ENCODE measurements at regions not wholly inside any gene's neighbourhood (a gene's known extent, or its start where the extent isn't known, plus 50 kb on each side); places are given as distances from the start of the nearest gene placed in this dataset.
"Not testable (repeated sequence)": the region's sequence is repeated elsewhere in the genome, so short reads cannot be mapped to it uniquely, and the experiment has no call there.

DNA sequence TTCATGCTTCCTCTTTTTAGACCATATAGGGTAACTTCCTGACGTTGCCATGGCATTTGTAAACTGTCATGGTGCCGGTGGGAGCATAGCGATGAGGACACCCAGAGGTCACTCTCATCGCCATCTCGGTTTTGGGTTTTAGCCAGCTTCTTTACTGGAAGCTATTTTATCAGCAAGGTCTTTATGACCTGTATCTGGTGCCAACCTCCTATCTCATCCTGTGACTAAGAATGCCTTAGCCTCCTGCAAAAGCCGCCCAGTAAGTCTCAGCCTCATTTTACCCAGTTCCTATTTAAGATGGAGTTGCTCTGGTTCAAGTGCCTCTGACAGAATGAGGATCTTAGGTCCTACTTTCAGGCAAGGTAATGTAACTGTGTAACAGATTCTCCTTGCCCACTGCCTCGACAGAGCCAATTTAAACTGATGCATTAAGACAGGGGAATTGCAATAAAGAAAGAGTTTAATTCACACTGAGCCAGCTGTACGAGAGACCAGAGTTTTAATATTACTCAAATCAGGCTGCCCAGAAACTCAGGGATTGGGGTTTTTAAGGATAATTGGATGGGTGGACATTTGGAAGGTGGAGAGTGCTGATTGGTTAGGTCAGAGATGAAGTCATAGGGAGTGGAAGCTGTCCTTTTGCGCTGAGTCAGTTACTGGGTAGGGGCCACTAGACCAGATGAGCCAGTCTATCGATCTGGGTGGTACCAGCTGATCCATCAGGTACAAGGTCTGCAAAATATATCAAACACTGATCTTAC lies 59.9 kb upstream of the ATF7IP2 start:
- peak overlapping the region in 1 of 8 donors; percentile 20 for H3K4me3 Mint-ChIP-seq
- no peak overlapping the region for H3K27ac Mint-ChIP-seq
- no peak overlapping the region for H3K4me3 ChIP-seq (ENCODE audit: low read length in 2 of 2)
- no peaks in the 10 kb centered on the region for H3K27me3 ChIP-seq (ENCODE audit: insufficient read depth, low read length)
- H3K9me3 ChIP-seq (ENCODE audit: control insufficient read depth in 1 of 2, low read length in 2 of 2), result peaks cover 0 to 5% of the 10 kb centered on the region in 2 donors
- peaks cover 16% of the 10 kb centered on the region for H3K4me1 ChIP-seq (ENCODE audit: insufficient read depth, low read length)
- POLR2A ChIA-PET (ENCODE audit: partially characterized antibody), result no interaction called here
- peaks cover 25% of the 10 kb centered on the region in 2 donors for H3K36me3 Mint-ChIP-seq
- no peak for DNase-seq
- intact Hi-C loops (cut with micrococcal nuclease), result loop anchor here (2.0 to 5.0 kb wide), 2 partner anchors 36 to 61 kb away; partner anchors contain the start of gene ATF7IP2
- no peaks in the 10 kb centered on the region for H3K27me3 Mint-ChIP-seq
- H3K36me3 ChIP-seq (ENCODE audit: insufficient read depth, low read length), result no peaks in the 10 kb centered on the region
- no peak overlapping the region for H3K27ac ChIP-seq (ENCODE audit: low read depth, low read length)
- peaks cover 12 to 25% (median 19%) of the 10 kb centered on the region in 4 donors for H3K4me1 Mint-ChIP-seq
- CTCF ChIA-PET (ENCODE audit: partially characterized antibody), result interaction anchor here (1.2 to 1.4 kb wide), 2 partner anchors 9 to 10 kb away, joined by 3 to 4 read pairs; no protein-coding TSS in a partner anchor
- peaks cover 8 to 62% (median 39%) of the 10 kb centered on the region in 8 donors for H3K9me3 Mint-ChIP-seq

DNA sequence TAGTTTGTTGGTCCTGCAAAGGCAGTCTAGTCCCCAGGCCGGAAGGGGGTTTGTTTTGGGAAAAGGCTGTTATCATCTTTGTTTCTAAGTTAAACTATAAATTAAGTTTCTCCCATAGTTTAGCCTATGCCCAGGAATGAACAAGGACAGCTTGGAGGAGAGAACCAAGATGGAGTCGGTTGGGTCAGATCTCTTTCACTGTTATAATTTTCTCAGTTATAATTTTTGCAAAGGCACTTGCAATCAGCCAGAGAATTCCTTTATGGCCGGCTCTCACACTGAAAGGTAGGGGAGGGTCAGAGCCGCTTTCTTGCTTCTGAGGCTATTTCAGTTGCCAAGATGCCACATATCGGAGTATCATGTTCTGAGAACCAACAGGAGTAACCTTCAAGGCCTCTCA lies 59.2 kb upstream of the ATF7IP2 start:
- no peak for DNase-seq
- ChIA-PET POLR2A (ENCODE audit: partially characterized antibody) (interaction anchor here (1.3 kb wide), 1 partner anchor 59 kb away, joined by 4 read pairs; the partner anchor contains the start of gene ATF7IP2), CTCF (ENCODE audit: partially characterized antibody) (interaction anchor here (0.9 to 1.4 kb wide), 3 partner anchors 9 to 12 kb away, joined by 3 to 4 read pairs (median 3); no protein-coding TSS in a partner anchor)
- H3K4me1 ChIP-seq (ENCODE audit: insufficient read depth, low read length), result peaks cover 23% of the 10 kb centered on the region
- Mint-ChIP-seq H3K27me3 (no peaks in the 10 kb centered on the region), H3K36me3 (peaks cover 25 to 27% of the 10 kb centered on the region in 2 donors), H3K27ac (no peak overlapping the region), H3K9me3 (peaks cover 8 to 64% (median 41%) of the 10 kb centered on the region in 8 donors), H3K4me3 (no peak overlapping the region), H3K4me1 (peaks cover 13 to 29% (median 22%) of the 10 kb centered on the region in 4 donors)
- no peak overlapping the region for H3K4me3 ChIP-seq (ENCODE audit: low read length in 2 of 2)
- H3K27me3 ChIP-seq (ENCODE audit: insufficient read depth, low read length), result no peaks in the 10 kb centered on the region
- no peaks in the 10 kb centered on the region for H3K36me3 ChIP-seq (ENCODE audit: insufficient read depth, low read length)
- intact Hi-C loops (cut with micrococcal nuclease), result loop anchor here (2.0 to 5.0 kb wide), 2 partner anchors 36 to 60 kb away; partner anchors contain the start of gene ATF7IP2
- H3K27ac ChIP-seq (ENCODE audit: low read depth, low read length), result no peak overlapping the region
- peaks cover 0 to 5% of the 10 kb centered on the region in 2 donors for H3K9me3 ChIP-seq (ENCODE audit: control insufficient read depth in 1 of 2, low read length in 2 of 2)

DNA sequence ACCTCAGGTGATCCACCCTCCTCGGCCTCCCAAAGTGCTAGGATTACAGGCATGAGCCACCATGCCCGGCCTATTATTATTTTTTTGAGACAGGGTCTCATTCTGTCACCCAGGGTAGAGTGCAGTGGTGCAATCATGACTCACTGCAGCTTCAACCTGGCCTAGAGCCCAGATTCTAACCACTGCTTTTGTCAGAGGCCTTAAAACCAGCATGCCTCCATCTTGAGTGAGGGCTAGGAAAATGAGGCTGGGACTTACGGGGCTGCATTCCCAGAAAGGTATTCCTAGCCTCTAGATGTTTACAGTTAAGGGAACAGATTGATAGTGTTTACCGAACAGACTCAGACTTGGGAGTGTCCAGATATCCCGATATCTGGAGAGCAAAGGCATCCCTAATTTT lies 57.6 kb upstream of the ATF7IP2 start:
- peaks cover 39% of the 10 kb centered on the region for H3K4me1 ChIP-seq (ENCODE audit: insufficient read depth, low read length)
- not testable (repeated sequence) for H3K27ac ChIP-seq (ENCODE audit: low read depth, low read length); H3K4me3 ChIP-seq (ENCODE audit: low read length in 2 of 2); H3K36me3 ChIP-seq (ENCODE audit: insufficient read depth, low read length); H3K9me3 ChIP-seq (ENCODE audit: control insufficient read depth in 1 of 2, low read length in 2 of 2); DNase-seq; H3K27me3 Mint-ChIP-seq; H3K27me3 ChIP-seq (ENCODE audit: insufficient read depth, low read length)
- Mint-ChIP-seq H3K36me3 (peaks cover 32% of the 10 kb centered on the region in 2 donors), H3K27ac (peak overlapping the region in 1 of 7 donors; percentile 40), H3K9me3 (peaks cover 7 to 76% (median 49%) of the 10 kb centered on the region in 8 donors), H3K4me1 (peaks cover 20 to 40% (median 32%) of the 10 kb centered on the region in 4 donors), H3K4me3 (peak overlapping the region in 3 of 8 donors; percentile 20 to 46 (median 46))
- intact Hi-C loops (cut with micrococcal nuclease), result loop anchor here (5.0 kb wide), 1 partner anchor 34 kb away; no protein-coding TSS in a partner anchor
- CTCF ChIA-PET (ENCODE audit: partially characterized antibody), result interaction anchor here (1.1 to 1.2 kb wide), 2 partner anchors 14 to 57 kb away, joined by 3 to 4 read pairs; partner anchors contain the start of gene ATF7IP2
- POLR2A ChIA-PET (ENCODE audit: partially characterized antibody), result interaction anchor here (1.3 kb wide), 1 partner anchor 58 kb away, joined by 7 read pairs; the partner anchor contains the start of gene ATF7IP2

DNA sequence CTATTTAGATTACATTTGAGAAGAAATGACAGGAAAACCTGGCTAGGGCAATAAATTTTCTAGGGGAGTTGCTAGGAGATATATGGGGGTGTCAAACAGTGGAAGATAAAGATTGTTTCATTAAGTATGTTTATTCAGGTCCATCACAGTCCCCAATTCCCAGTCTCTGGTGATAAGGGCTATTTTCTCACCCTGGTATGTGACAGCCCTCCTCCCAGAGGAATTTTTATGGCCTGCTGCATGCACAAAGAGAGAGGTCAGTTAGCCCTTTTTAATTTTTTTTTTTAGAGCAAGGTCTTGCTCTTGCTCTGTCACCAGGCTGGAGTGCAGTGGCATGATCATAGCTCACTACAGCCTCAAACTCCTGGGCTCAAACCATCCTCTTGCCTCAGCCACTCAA lies 53.6 kb upstream of the ATF7IP2 start:
- H3K27ac Mint-ChIP-seq, result peak overlapping the region; percentile 46 to 83 (median 56)
- POLR2A ChIA-PET (ENCODE audit: partially characterized antibody), result interaction anchor here (1.1 to 2.7 kb wide), 3 partner anchors 11 to 57 kb away, joined by 3 to 10 read pairs (median 5); partner anchors contain the start of gene ATF7IP2
- H3K27ac ChIP-seq (ENCODE audit: low read depth, low read length), result no peak overlapping the region
- H3K4me1 Mint-ChIP-seq, result peaks cover 30 to 53% (median 39%) of the 10 kb centered on the region in 4 donors
- CTCF ChIA-PET (ENCODE audit: partially characterized antibody), result interaction anchor here (0.7 to 2.5 kb wide), 5 partner anchors 15 to 405 kb away, joined by 3 to 7 read pairs (median 4); no protein-coding TSS in a partner anchor
- no peaks in the 10 kb centered on the region for H3K27me3 ChIP-seq (ENCODE audit: insufficient read depth, low read length)
- no peak for DNase-seq
- intact Hi-C loops (cut with micrococcal nuclease), result no loop called here
- peaks cover 60% of the 10 kb centered on the region for H3K4me1 ChIP-seq (ENCODE audit: insufficient read depth, low read length)
- peaks cover 0 to 5% of the 10 kb centered on the region in 2 donors for H3K9me3 ChIP-seq (ENCODE audit: control insufficient read depth in 1 of 2, low read length in 2 of 2)
- H3K4me3 ChIP-seq (ENCODE audit: low read length in 2 of 2), result peak overlapping the region in 1 of 2 donors; percentile 32
- no peaks in the 10 kb centered on the region for H3K27me3 Mint-ChIP-seq
- no peaks in the 10 kb centered on the region for H3K36me3 ChIP-seq (ENCODE audit: insufficient read depth, low read length)
- H3K36me3 Mint-ChIP-seq, result peaks cover 26 to 28% of the 10 kb centered on the region in 2 donors
- peaks cover 0 to 52% (median 42%) of the 10 kb centered on the region in 8 donors for H3K9me3 Mint-ChIP-seq
- peak overlapping the region in 6 of 8 donors; percentile 17 to 77 (median 60) for H3K4me3 Mint-ChIP-seq

DNA sequence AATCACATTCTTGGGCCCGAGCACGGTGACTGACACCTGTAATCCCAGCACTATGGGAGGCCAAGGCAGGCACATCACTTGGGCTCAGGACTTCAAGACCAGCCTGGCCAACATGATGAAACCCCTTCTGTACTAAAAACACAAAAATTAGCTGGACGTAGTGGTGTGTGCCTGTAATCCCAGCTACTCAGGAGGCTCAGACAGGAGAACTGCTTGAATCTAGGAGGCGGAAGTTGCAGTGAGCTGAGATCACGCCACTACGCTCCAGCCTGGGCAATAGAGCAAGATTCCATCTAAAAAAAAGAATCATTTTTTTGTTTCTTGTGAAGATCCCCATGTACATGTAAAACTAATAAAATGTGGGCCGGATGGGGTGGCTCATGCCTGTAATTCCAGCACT lies 53.1 kb upstream of the ATF7IP2 start:
- peaks cover 0 to 48% (median 37%) of the 10 kb centered on the region in 8 donors for H3K9me3 Mint-ChIP-seq
- Histone ChIP-seq H3K27me3 (ENCODE audit: insufficient read depth, low read length) (no peaks in the 10 kb centered on the region), H3K27ac (ENCODE audit: low read depth, low read length) (no peak overlapping the region), H3K4me3 (ENCODE audit: low read length in 2 of 2) (peak overlapping the region in 1 of 2 donors; percentile 32), H3K4me1 (ENCODE audit: insufficient read depth, low read length) (peaks cover 60% of the 10 kb centered on the region), H3K9me3 (ENCODE audit: control insufficient read depth in 1 of 2, low read length in 2 of 2) (peaks cover 0 to 5% of the 10 kb centered on the region in 2 donors), H3K36me3 (ENCODE audit: insufficient read depth, low read length) (no peaks in the 10 kb centered on the region)
- intact Hi-C loops (cut with micrococcal nuclease), result no loop called here
- ChIA-PET POLR2A (ENCODE audit: partially characterized antibody) (interaction anchor here (1.0 to 2.7 kb wide), 4 partner anchors 30 to 411 kb away, joined by 3 to 10 read pairs (median 3); partner anchors contain the start of genes ATF7IP2 and NUBP1), CTCF (ENCODE audit: partially characterized antibody) (interaction anchor here (1.0 to 2.5 kb wide), 6 partner anchors 15 to 404 kb away, joined by 3 to 7 read pairs (median 4); no protein-coding TSS in a partner anchor)
- no peaks in the 10 kb centered on the region for H3K27me3 Mint-ChIP-seq
- H3K4me3 Mint-ChIP-seq, result peak overlapping the region in 7 of 8 donors; percentile 58 to 77 (median 64)
- peak overlapping the region; percentile 49 to 91 (median 83) for H3K27ac Mint-ChIP-seq
- no peak for DNase-seq
- H3K36me3 Mint-ChIP-seq, result peaks cover 22 to 23% of the 10 kb centered on the region in 2 donors
- peaks cover 26 to 53% (median 39%) of the 10 kb centered on the region in 4 donors for H3K4me1 Mint-ChIP-seq

DNA sequence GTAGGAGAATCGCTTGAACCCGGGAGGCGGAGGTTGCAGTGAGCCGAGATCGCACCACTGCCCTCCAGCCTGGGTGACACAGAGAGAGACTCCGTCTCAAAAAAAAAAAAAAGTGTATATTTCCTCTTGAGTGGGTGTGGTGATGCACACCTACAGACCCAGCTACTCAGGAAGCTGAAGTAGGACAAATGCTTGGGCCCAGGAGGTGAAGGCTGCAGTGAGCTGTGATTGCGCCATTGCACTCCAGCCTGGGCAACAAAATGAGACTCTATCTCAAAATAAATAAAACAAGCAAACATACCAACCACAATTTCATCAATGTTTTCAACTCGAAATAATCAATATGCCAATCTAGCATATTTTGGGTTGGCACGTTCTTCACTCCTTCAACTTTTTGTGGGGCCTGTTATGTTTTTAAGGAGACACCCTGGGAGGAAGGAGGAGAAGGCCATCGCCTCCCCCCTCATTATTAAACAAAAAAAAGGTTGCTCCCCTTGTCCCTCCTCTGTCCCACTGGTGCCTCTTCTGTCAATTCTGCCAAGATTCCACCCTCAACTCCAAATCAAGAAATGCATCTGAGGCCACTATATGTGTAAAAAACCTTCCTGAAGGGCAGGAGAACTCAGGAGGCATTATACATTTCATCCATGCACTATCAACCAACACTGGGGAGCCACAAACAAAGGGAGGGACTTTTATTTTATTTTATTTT lies 52.4 kb upstream of the ATF7IP2 start:
- peaks cover 19 to 22% of the 10 kb centered on the region in 2 donors for H3K36me3 Mint-ChIP-seq
- Histone ChIP-seq H3K4me3 (ENCODE audit: low read length in 2 of 2) (no peak overlapping the region), H3K27ac (ENCODE audit: low read depth, low read length) (no peak overlapping the region), H3K27me3 (ENCODE audit: insufficient read depth, low read length) (no peaks in the 10 kb centered on the region), H3K4me1 (ENCODE audit: insufficient read depth, low read length) (peaks cover 60% of the 10 kb centered on the region), H3K9me3 (ENCODE audit: control insufficient read depth in 1 of 2, low read length in 2 of 2) (peaks cover 0 to 3% of the 10 kb centered on the region in 2 donors), H3K36me3 (ENCODE audit: insufficient read depth, low read length) (no peaks in the 10 kb centered on the region)
- peak; percentile 16 to 55 (median 46) for DNase-seq
- peaks cover 0 to 44% (median 32%) of the 10 kb centered on the region in 8 donors for H3K9me3 Mint-ChIP-seq
- ChIA-PET CTCF (ENCODE audit: partially characterized antibody) (interaction anchor here (1.0 to 2.5 kb wide), 6 partner anchors 16 to 403 kb away, joined by 3 to 7 read pairs (median 4); no protein-coding TSS in a partner anchor), POLR2A (ENCODE audit: partially characterized antibody) (interaction anchor here (0.6 to 2.7 kb wide), 6 partner anchors 29 to 410 kb away, joined by 3 to 10 read pairs (median 3); partner anchors contain the start of genes ATF7IP2 and NUBP1)
- intact Hi-C loops (cut with micrococcal nuclease), result no loop called here
- peak overlapping the region; percentile 49 to 94 (median 89) for H3K27ac Mint-ChIP-seq
- peaks cover 26 to 53% (median 39%) of the 10 kb centered on the region in 4 donors for H3K4me1 Mint-ChIP-seq
- peak overlapping the region in 7 of 8 donors; percentile 60 to 77 (median 64) for H3K4me3 Mint-ChIP-seq
- no peaks in the 10 kb centered on the region for H3K27me3 Mint-ChIP-seq
